C4-2B (cell line): ENCODE measurements at regions not wholly inside any gene's neighbourhood (a gene's known extent, or its start where the extent isn't known, plus 50 kb on each side); places are given as distances from the start of the nearest gene placed in this dataset.

ENCODE experiments used
- H3K27ac ChIP-seq: fragments of 450-650 bp; 2 replicates; pipeline ENCODE4 v1.5.1; 2017
- ZFX ChIP-seq: fragments of 450-650 bp; IDR thresholded peaks from 2 replicates; pipeline ENCODE4 v1.6.1; 2017
- TF ChIP-seq, protein P1 (sequence below): fragments of 450-650 bp; conservative IDR thresholded peaks from 2 replicates; pipeline ENCODE4 v1.5.1; 2017; ENCODE audit warnings: mild to moderate bottlenecking

DNA sequence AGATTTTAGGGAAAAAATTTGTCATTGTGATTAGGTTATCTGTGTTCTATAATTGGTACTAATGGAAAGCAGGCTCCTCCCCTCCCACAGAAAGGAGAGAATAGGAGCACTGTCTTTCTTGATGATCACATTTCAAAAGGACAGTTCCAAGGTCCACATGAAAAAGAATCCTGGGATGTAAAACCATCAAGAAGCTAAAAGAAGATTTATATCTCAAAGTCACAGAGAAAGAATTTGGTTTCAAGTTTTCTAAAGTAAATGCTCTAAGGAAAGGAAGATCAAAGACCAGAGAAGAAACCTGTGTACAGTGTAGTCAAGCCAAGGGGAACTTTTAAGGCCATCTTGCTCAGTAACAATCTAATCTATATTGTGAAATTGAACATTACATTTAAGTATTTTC, 652.7 kb upstream of the HS3ST5 start:
- H3K27ac ChIP-seq = no peak overlapping the region
- TF ChIP-seq, protein P1, sequence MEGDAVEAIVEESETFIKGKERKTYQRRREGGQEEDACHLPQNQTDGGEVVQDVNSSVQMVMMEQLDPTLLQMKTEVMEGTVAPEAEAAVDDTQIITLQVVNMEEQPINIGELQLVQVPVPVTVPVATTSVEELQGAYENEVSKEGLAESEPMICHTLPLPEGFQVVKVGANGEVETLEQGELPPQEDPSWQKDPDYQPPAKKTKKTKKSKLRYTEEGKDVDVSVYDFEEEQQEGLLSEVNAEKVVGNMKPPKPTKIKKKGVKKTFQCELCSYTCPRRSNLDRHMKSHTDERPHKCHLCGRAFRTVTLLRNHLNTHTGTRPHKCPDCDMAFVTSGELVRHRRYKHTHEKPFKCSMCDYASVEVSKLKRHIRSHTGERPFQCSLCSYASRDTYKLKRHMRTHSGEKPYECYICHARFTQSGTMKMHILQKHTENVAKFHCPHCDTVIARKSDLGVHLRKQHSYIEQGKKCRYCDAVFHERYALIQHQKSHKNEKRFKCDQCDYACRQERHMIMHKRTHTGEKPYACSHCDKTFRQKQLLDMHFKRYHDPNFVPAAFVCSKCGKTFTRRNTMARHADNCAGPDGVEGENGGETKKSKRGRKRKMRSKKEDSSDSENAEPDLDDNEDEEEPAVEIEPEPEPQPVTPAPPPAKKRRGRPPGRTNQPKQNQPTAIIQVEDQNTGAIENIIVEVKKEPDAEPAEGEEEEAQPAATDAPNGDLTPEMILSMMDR = no peak
- no peak for TF ChIP-seq ZFX

DNA sequence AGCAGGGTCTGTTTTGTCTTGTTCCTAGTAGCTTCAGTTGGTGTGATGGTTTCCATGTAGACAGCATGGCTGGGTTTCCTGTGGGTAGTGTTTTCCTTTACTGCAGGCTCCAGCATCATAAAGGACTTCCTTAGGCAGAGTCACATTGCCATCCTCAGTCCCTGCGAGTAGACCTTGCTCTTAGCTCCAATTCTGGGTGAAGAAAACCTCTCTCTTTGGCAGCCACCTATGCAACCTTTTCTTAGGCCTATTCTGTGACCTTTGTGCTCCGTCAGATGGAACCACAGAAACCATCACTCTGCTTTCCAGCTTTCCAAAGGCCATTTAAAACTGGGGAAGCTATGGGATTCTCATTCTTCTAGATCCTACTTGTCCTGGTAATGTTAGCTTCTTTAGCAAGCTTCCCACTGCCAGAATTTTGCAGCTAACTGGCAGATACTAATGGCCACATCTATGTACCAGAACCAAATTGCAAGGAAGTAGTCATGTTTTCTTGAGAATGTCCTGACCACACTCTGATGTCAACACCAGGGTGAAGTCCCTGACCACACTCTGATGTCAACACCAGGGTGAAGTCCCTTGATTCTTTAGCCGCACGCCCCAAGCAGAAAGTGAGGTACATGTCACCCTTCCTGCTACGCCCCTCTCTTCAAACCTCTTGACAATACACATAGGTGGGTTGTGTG, 646.6 kb upstream of the HS3ST5 start:
- H3K27ac ChIP-seq = no peak overlapping the region
- TF ChIP-seq, protein P1 = no peak
- TF ChIP-seq ZFX = no peak

DNA sequence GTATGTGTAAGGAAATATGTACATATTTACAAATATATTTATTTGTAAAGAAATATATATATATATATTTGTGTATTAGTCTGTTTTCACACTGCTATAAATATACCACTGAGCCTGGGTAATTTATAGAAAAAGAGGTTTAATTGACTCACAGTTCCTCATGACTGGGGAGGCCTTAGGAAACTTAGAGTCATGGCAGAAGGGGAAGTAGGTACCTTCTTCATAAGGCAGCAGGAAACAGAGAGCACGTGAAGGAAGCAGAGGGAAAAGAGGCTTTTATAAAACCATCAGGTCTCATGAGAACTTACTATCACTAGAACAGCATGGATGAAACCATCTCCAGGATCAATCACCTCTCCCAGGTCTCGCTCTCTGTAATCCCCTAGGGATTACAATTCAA, 644.5 kb upstream of the HS3ST5 start:
- H3K27ac ChIP-seq = no peak overlapping the region
- TF ChIP-seq ZFX = no peak
- TF ChIP-seq, protein P1 = no peak

DNA sequence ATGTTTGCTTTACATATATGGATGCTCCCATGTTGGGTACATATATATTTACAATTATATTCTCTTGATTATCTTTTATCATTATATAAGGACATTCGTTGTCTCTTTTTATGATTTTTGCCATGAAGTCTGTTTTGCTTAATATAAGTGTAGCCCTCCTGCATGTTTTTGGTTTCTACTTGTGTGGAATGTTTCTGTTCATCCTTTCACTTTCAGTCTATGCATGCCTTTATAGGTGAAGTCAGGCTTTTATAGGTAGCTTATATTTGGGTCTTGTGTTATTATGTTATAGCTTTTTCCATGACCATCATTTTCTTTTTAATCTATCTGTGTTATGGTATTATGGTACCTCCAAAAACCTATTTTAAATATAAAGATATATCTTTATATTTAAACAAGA, 612.5 kb upstream of the HS3ST5 start:
- no peak overlapping the region for H3K27ac ChIP-seq
- TF ChIP-seq ZFX = no peak
- TF ChIP-seq, protein P1 = no peak

DNA sequence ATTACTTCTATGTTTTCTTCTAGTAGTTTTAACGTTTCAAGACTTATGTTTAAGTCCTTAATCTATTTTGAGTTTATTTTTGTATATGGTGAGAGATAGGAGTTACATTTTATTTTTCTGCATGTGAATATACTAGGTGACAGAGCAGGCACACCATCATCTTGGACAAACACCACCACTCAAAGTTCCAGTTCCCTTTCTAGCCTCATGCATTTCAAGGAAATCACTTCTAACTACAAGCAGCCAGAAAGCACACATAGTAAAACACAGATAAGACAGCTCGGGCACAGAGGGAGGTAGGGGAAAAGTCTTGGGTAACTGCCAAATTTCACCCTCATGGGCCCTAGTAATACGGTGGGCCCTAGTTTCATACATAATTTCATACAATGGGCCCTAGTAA, 609.4 kb upstream of the HS3ST5 start:
- no peak overlapping the region for H3K27ac ChIP-seq
- TF ChIP-seq ZFX = no peak
- TF ChIP-seq, protein P1 = no peak

DNA sequence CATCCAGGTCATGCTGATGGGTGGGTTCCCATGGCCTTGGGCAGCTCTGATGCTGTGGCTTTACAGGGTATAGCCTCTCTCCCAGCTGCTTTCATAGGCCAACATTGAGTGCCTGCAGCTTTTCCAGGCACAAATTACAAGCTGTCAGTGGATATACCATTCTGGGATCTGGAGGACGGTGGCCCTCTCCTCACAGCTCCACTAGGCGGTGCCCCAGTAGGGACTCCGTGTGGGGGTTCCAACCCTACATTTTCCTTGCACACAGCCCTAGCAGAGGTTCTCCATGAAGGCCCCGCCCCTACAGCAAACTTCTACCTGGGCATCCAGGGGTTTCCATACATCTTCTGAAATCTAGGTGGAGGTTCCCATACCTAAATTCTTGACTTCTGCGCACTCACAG, 602.6 kb upstream of the HS3ST5 start:
- no peak for TF ChIP-seq ZFX
- TF ChIP-seq, protein P1 = no peak
- H3K27ac ChIP-seq = no peak overlapping the region

DNA sequence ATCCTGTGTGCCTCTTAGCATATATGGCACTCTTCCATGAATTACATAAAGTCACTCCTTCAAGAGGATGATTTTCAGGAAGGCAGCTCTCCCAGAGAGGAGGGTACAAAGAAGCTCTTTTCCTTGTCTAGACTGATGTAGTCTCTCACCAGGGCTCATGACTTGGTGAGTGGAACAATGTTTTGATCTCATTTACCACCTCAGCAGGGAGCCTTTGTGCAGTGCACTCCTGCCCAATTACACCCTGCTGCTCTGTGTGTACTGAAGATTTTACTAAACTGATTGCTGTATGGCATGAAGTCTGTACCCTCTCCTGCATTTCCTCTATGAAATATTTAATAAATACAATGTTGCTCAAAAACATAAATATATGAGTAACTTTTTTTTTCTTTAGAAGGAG, 598.3 kb upstream of the HS3ST5 start:
- TF ChIP-seq, protein P1 = no peak
- no peak for TF ChIP-seq ZFX
- no peak overlapping the region for H3K27ac ChIP-seq
